ENCODE measurements at regions not wholly inside any gene's neighbourhood (a gene's known extent, or its start where the extent isn't known, plus 50 kb on each side); places are given as distances from the start of the nearest gene placed in this dataset.

GRCh38 chr16:65418435-65418834, 296.6 kb upstream of the CDH11 start:
- Histone ChIP-seq H2BK20ac (ENCODE audit: low read depth, low read length) (no peak overlapping the region), H2BK5ac (ENCODE audit: low read depth, low read length, poor library complexity, severe bottlenecking) (no peak overlapping the region), H3K9me3 (ENCODE audit: control insufficient read depth, insufficient read depth, low read length) (peaks cover 3% of the 10 kb centered on the region; the same call in 1 of the 2 replicates), H4K5ac (ENCODE audit: low read depth, low read length) (no peak overlapping the region), H3K9ac (ENCODE audit: low read depth, low read length) (no peak overlapping the region), H3K18ac (ENCODE audit: low read depth, low read length) (peak overlapping the region; percentile 32; the same call in 1 of the 2 replicates), H3K79me1 (ENCODE audit: low read depth in 1 of 2, low read length in 2 of 2) (no peaks in the 10 kb centered on the region), H3K9me1 (ENCODE audit: insufficient read depth, low read length) (no peaks in the 10 kb centered on the region), H3K36me3 (ENCODE audit: control insufficient read depth, insufficient read depth, low read length) (no peaks in the 10 kb centered on the region), H2BK15ac (ENCODE audit: low read depth, low read length) (no peak overlapping the region; the same call in 2 of the 3 replicates), H3K4me2 (ENCODE audit: low read depth, low read length) (peak overlapping the region; percentile 82), H3K27me3 (ENCODE audit: control insufficient read depth, insufficient read depth, low read length) (peaks cover 2% of the 10 kb centered on the region; the same call in 1 of the 2 replicates), H3K4me3 (ENCODE audit: insufficient read depth, low read depth, low read length) (peak overlapping the region; percentile 33; the same call in 1 of the 2 replicates), H3K4ac (ENCODE audit: low read depth, low read length) (no peak overlapping the region), H2AK5ac (ENCODE audit: low read depth, low read length) (no peak overlapping the region), H2AFZ (replicated peaks; ENCODE audit: low read length, poor library complexity) (no peak overlapping the region), H3K23ac (ENCODE audit: low read depth, low read length) (no peak overlapping the region), H4K8ac (ENCODE audit: low read depth in 2 of 2, low read length in 2 of 2) (no peak overlapping the region), H3K14ac (replicated peaks; ENCODE audit: low read depth, low read length) (no peak overlapping the region), H3K4me1 (ENCODE audit: control insufficient read depth, insufficient read depth, low read length) (no peaks in the 10 kb centered on the region), H3K56ac (ENCODE audit: extremely low read depth, insufficient read depth, low read length) (no peak overlapping the region), H4K20me1 (ENCODE audit: insufficient read depth, low read length) (no peaks in the 10 kb centered on the region), H4K91ac (ENCODE audit: insufficient read depth, low read depth, low read length) (no peak overlapping the region), H2AK9ac (replicated peaks; ENCODE audit: low read depth, low read length, poor library complexity) (no peak overlapping the region), H3K27ac (ENCODE audit: insufficient read depth, low read length) (no peak overlapping the region), H2BK120ac (ENCODE audit: low read depth, low read length) (no peak overlapping the region)
- dilution Hi-C loops (cut with HindIII; ENCODE audit: low sequenced_read_pairs, unreplicated experiment) = no loop called here
- peak; percentile 6 for DNase-seq
- intact Hi-C loops (cut with micrococcal nuclease) = no loop called here
- ChIA-PET POLR2A (ENCODE audit: unreplicated experiment) (no interaction called here), CTCF (interaction anchor here (0.5 kb wide), 1 partner anchor 85 kb away, joined by 4 read pairs; no protein-coding TSS in a partner anchor)
- WGBS, 2 experiments (ENCODE audit: extremely low coverage in 2 of 2, insufficient read length in 1 of 2) = no CpG with 5 or more reads among the region's 6 CpGs
- in situ Hi-C loops (cut with MboI; ENCODE audit: low sequenced_read_pairs) = no loop called here
- TF ChIP-seq RCOR1 (IDR thresholded peaks at IDR 0.05; ENCODE audit: insufficient replicate concordance, low read length) (no peak), FOS (IDR thresholded peaks at IDR 0.05; ENCODE audit: low read depth, low read length) (no peak), CEBPB (IDR thresholded peaks at IDR 0.05; ENCODE audit: low read depth, low read length) (no peak), SMC3 (IDR thresholded peaks at IDR 0.05; ENCODE audit: low read depth, low read length) (no peak), RAD21 (IDR thresholded peaks at IDR 0.05; ENCODE audit: low read length) (no peak), ELK1 (IDR thresholded peaks at IDR 0.05; ENCODE audit: borderline replicate concordance, low read depth, low read length) (no peak), MXI1 (IDR thresholded peaks at IDR 0.05; ENCODE audit: borderline replicate concordance, low read depth, low read length) (no peak), MAFK (IDR thresholded peaks at IDR 0.05; ENCODE audit: low read depth, low read length) (no peak), NFE2L2 (IDR thresholded peaks at IDR 0.05; ENCODE audit: low read depth, low read length) (no peak), CHD1 (IDR thresholded peaks at IDR 0.05; ENCODE audit: low read depth, low read length) (no peak), RFX5 (IDR thresholded peaks at IDR 0.05; ENCODE audit: low read depth, low read length) (no peak), CTCF (conservative IDR thresholded peaks at IDR 0.05; ENCODE audit: low read depth, low read length) (no peak), BHLHE40 (IDR thresholded peaks at IDR 0.05; ENCODE audit: low read depth, low read length) (no peak)
- no peak for ATAC-seq (ENCODE audit: low read depth)
- no TSS peak for BruUV-seq (replicated peaks)
